Mucosa of rectum (tissue), 2 donors: ENCODE measurements at regions not wholly inside any gene's neighbourhood (a gene's known extent, or its start where the extent isn't known, plus 50 kb on each side); places are given as distances from the start of the nearest gene placed in this dataset.
"Not testable (repeated sequence)": the region's sequence is repeated elsewhere in the genome, so short reads cannot be mapped to it uniquely, and the experiment has no call there.

ENCODE experiments used
- H3K27ac ChIP-seq, 2 donors: one replicate each; pipeline ENCODE4 v1.7.0; 2013; ENCODE audit warnings: inconsistent platforms in 2 of 2, low read depth in 2 of 2, low read length in 2 of 2
- H3K27me3 ChIP-seq, 2 donors: one replicate each; pipeline ENCODE4 v1.7.0; 2013; ENCODE audit warnings: low read length in 2 of 2; ENCODE audit not compliant: control insufficient read depth in 2 of 2, insufficient read depth in 2 of 2
- H3K36me3 ChIP-seq, 2 donors: one replicate each; pipeline ENCODE4 v1.7.0; 2013; ENCODE audit warnings: low read length in 2 of 2; ENCODE audit not compliant: control insufficient read depth in 2 of 2, insufficient read depth in 2 of 2
- H3K4me1 ChIP-seq, 2 donors: one replicate each; pipeline ENCODE4 v1.7.0; 2013; ENCODE audit warnings: low read length in 2 of 2, mild to moderate bottlenecking in 1 of 2; ENCODE audit not compliant: control insufficient read depth in 2 of 2, insufficient read depth in 2 of 2
- H3K4me3 ChIP-seq, 2 donors: one replicate each; pipeline ENCODE4 v1.7.0; 2013; ENCODE audit warnings: low read length in 2 of 2
- H3K9ac ChIP-seq, 2 donors: one replicate each; pipeline ENCODE4 v1.7.0; 2013; ENCODE audit warnings: low read length in 2 of 2, low read depth in 1 of 2, mild to moderate bottlenecking in 1 of 2
- H3K9me3 ChIP-seq, 2 donors: one replicate each; pipeline ENCODE4 v1.7.0; 2013; ENCODE audit warnings: low read length in 2 of 2; ENCODE audit not compliant: control insufficient read depth in 2 of 2
- donor health status: healthy.
- donor health status: Normal muscosa, but diverticular disease.

DNA sequence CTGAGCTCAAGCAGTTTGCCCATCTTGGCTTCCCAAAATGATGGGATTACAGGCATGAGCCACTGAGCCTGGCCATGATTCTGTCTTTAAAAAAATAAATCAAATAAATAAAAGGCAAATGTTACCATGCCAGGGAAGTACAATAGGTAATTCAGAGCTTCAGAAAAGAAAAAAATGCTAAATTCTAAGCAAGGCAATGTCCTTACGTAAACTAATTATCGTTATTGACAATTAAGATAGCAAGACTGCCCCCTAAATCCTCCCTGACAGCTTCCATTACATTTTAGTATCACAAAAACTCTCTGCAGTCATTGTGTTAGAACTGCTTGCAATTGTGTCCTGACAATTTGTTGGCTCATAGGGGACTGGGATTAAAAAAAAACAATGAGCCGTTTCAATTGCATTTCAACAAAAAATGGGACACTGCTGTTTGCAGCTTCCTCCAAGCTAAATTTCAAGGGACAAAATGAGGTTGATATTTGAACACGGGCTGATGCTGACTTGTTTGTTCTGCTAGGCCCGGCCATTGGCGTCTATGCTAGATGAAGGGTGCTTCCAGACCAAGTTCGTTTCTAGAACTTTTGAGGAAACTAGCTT is 88.9 kb downstream of the MOGAT1 start:
- Histone ChIP-seq H3K9me3 (no peaks in the 10 kb centered on the region), H3K27ac (no peak overlapping the region)

DNA sequence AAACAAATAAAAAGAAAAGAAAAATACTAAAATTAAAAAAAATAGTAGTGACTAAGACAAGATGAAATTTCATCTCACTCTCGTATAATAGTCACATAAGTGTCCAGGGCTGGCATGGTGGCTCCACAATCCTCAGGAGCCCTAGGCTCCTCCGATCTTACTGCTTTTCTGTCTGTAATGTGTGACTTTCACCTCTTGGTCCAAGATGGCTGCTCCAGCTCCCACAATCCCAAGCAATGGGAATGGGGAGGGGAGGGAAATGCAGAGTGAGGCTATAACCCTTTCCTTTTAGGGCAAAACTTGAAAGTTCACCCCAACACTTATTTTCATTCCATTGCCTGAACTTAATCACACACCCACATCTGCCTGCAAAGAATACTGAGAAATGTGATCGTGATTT is 90.4 kb downstream of the MOGAT1 start:
- Histone ChIP-seq H3K27me3 (no peaks in the 10 kb centered on the region), H3K9me3 (no peaks in the 10 kb centered on the region), H3K36me3 (no peaks in the 10 kb centered on the region)

More for the DNA sequence above, 88.9 kb downstream of the MOGAT1 start:
- Histone ChIP-seq H3K4me3 (no peak overlapping the region), H3K4me1 (no peaks in the 10 kb centered on the region), H3K36me3 (no peaks in the 10 kb centered on the region), H3K27me3 (no peaks in the 10 kb centered on the region), H3K9ac (no peak overlapping the region)

GRCh38 chr2:222762342-222762741 is 90.9 kb downstream of the MOGAT1 start:
- no peak overlapping the region for H3K27ac ChIP-seq
- H3K4me3 ChIP-seq, result no peak overlapping the region
- H3K4me1 ChIP-seq, result no peaks in the 10 kb centered on the region
- no peaks in the 10 kb centered on the region for H3K9me3 ChIP-seq
- no peak overlapping the region for H3K9ac ChIP-seq
- H3K27me3 ChIP-seq, result no peaks in the 10 kb centered on the region
- H3K36me3 ChIP-seq, result no peaks in the 10 kb centered on the region

More for the DNA sequence above, 90.4 kb downstream of the MOGAT1 start:
- H3K27ac ChIP-seq, result no peak overlapping the region
- no peaks in the 10 kb centered on the region for H3K4me1 ChIP-seq
- no peak overlapping the region for H3K9ac ChIP-seq
- no peak overlapping the region for H3K4me3 ChIP-seq

DNA sequence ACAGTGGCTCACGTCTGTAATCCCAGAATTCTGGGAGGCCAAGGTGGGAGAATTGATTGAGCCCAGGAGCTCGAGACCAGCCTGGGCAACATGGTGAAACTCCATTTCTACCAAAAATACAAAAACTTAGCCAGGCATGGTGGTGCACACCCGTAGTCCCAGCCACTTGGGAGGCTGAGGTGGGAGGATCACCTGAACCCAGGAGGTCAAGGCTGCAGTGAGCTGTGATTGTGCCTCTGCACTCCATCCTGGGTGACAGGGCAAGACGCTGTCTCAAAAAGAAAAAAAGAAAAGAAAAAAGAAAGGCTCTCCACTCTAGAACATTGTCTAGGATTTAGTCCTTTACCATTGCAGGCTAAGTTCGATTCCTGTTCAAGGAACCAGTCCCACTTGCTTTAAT is 94.4 kb downstream of the MOGAT1 start:
- not testable (repeated sequence) for H3K27ac ChIP-seq, H3K27me3 ChIP-seq, H3K9me3 ChIP-seq, H3K4me3 ChIP-seq, H3K9ac ChIP-seq, H3K4me1 ChIP-seq, H3K36me3 ChIP-seq

GRCh38 chr2:222768019-222768418 is 92.8 kb upstream of the ACSL3 start:
- not testable (repeated sequence) for H3K36me3 ChIP-seq, H3K9ac ChIP-seq

DNA sequence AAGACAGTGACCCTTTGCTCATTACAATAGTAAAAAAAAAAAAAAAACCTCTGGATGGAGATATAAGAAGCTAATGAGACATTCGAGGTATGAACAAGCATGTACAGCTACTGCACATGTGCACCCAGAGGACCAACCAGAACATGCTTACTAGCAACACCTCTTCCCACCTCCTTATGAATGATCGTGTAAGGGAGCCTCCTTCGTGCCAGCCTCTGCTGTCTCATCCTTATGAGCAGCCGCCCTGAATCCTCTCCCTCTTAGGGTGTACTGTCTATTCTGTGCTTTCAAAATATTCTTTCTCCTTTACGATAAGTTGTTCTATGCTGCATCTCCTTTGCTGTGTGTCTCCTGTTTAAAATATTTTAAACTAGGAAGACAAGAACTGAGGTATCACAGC is 91.4 kb upstream of the ACSL3 start:
- H3K27me3 ChIP-seq, result no peaks in the 10 kb centered on the region
- no peak overlapping the region for H3K4me3 ChIP-seq
- no peak overlapping the region for H3K27ac ChIP-seq
- no peaks in the 10 kb centered on the region for H3K9me3 ChIP-seq
- no peaks in the 10 kb centered on the region for H3K4me1 ChIP-seq
- no peak overlapping the region for H3K9ac ChIP-seq
- H3K36me3 ChIP-seq, result no peaks in the 10 kb centered on the region

More at GRCh38 chr2:222768019-222768418, 92.8 kb upstream of the ACSL3 start:
- not testable (repeated sequence) for H3K4me1 ChIP-seq, H3K9me3 ChIP-seq, H3K27me3 ChIP-seq, H3K27ac ChIP-seq, H3K4me3 ChIP-seq

- Histone ChIP-seq H3K4me3 (no peak overlapping the region), H3K36me3 (no peaks in the 10 kb centered on the region), H3K4me1 (no peaks in the 10 kb centered on the region), H3K27ac (no peak overlapping the region), H3K27me3 (no peaks in the 10 kb centered on the region), H3K9me3 (no peaks in the 10 kb centered on the region), H3K9ac (no peak overlapping the region)
Measured at GRCh38 chr2:222769941-222770340, 90.9 kb upstream of the ACSL3 start.

DNA sequence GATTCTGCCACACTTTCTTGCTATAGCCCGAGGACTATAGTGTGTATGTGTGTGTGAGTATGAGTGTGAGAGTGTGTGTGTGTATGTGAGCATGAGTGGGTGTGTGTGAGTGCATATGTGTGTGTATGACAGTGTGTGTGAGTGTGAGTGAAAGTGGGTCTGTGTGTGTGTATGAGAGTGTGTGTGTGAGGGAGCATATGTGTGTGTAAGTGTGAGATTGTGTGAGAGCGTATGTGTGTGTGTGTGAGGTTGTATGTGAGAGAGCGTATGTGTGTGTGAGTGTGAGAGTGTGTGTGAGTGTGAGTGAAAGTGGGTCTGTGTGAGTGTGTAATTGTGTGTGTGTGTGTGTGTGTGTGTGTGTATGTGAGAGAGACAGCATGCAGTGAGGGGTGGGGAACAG is 89.0 kb upstream of the ACSL3 start:
- H3K36me3 ChIP-seq, result no peaks in the 10 kb centered on the region
- H3K27ac ChIP-seq, result no peak overlapping the region
- no peak overlapping the region for H3K9ac ChIP-seq
- no peak overlapping the region for H3K4me3 ChIP-seq
- H3K4me1 ChIP-seq, result peaks cover 0 to 2% of the 10 kb centered on the region in 2 donors
- H3K9me3 ChIP-seq, result no peaks in the 10 kb centered on the region
- no peaks in the 10 kb centered on the region for H3K27me3 ChIP-seq

DNA sequence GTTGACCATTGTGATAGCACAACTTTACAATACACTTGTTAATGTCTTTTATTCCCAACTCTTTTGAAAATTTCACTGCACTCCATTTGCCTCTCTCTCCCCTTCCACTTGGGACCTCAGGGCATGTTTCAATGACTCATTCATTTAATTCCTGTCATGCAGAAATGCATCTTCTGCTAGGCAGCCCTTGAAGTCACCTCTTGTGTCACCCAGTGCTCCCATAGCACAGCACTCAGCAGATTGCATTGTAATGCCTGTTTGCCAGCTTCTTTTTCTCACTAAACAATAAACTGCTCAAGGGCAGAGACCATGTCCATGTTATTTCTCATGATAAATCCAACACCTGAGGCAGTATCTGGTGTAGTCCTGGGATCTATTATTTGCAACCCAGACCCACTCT is 85.9 kb upstream of the ACSL3 start:
- Histone ChIP-seq H3K4me1 (peaks cover 0 to 2% of the 10 kb centered on the region in 2 donors), H3K36me3 (no peaks in the 10 kb centered on the region), H3K9me3 (no peaks in the 10 kb centered on the region), H3K27me3 (no peaks in the 10 kb centered on the region), H3K4me3 (no peak overlapping the region), H3K9ac (no peak overlapping the region), H3K27ac (no peak overlapping the region)

DNA sequence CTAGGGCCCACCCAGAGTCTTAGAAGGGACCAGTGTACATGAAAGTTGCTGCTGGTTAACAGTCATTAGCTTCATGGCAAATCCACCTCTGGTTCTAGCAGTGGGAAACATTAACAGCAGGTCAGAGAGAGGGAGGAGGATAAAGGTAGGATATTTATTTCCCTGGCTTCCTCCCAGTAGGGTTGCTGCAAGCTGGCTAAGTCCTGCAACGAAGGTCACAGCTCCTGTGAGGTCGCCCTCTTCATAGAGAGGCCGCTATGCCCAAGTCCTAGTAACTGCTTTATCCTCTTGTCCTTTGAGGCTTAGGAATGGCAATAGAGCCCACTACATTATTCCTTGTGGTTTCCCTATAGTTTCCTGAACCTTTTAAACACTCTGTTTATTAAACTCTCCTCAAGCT is 84.0 kb upstream of the ACSL3 start:
- no peaks in the 10 kb centered on the region for H3K9me3 ChIP-seq
- no peaks in the 10 kb centered on the region for H3K36me3 ChIP-seq
- no peak overlapping the region for H3K4me3 ChIP-seq
- no peaks in the 10 kb centered on the region for H3K27me3 ChIP-seq
- H3K4me1 ChIP-seq, result peaks cover 0 to 2% of the 10 kb centered on the region in 2 donors
- H3K9ac ChIP-seq, result no peak overlapping the region
- H3K27ac ChIP-seq, result no peak overlapping the region

DNA sequence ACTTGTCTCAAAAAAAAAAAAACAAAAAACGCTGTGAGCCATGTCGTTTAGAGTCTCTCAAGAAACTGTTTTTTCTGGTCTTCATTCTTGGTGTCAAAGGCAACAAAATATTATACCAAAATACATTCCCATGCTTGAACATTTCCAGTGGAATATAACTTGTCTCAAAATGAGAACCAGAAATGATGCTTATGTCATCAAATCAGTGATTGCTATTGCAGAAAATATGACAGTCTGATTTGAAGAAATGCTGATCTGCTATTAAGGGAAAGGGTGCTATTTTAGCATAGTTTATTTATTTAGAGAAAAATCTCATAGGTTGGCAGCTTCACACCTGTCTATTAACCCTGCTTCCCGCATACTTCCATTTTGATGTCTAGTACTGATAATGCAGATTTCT is 82.4 kb upstream of the ACSL3 start:
- Histone ChIP-seq H3K27ac (no peak overlapping the region), H3K4me3 (no peak overlapping the region), H3K36me3 (no peaks in the 10 kb centered on the region), H3K4me1 (peaks cover 0 to 2% of the 10 kb centered on the region in 2 donors), H3K27me3 (no peaks in the 10 kb centered on the region), H3K9me3 (no peaks in the 10 kb centered on the region), H3K9ac (no peak overlapping the region)
